ENCODE measurements at regions not wholly inside any gene's neighbourhood (a gene's known extent, or its start where the extent isn't known, plus 50 kb on each side); places are given as distances from the start of the nearest gene placed in this dataset.

- H3K4me3 ChIP-seq (ENCODE audit: low read depth, low read length) = no peak overlapping the region
- DNase-seq (ENCODE audit: low read depth) = no peak
- no peak for TF ChIP-seq CTCF (IDR thresholded peaks at IDR 0.05; ENCODE audit: insufficient read depth, low read length)
Measured at GRCh38 chr2:144215207-144215606, 304.7 kb downstream of the ZEB2 start.

- no peak overlapping the region for H3K4me3 ChIP-seq (ENCODE audit: low read depth, low read length)
- no peak for DNase-seq (ENCODE audit: low read depth)
- no peak for TF ChIP-seq CTCF (IDR thresholded peaks at IDR 0.05; ENCODE audit: insufficient read depth, low read length)
Measured at GRCh38 chr2:144213797-144214196, 306.1 kb downstream of the ZEB2 start.

- no peak for DNase-seq (ENCODE audit: low read depth)
- no peak overlapping the region for H3K4me3 ChIP-seq (ENCODE audit: low read depth, low read length)
- no peak for TF ChIP-seq CTCF (IDR thresholded peaks at IDR 0.05; ENCODE audit: insufficient read depth, low read length)
Measured at GRCh38 chr2:144211826-144212225, 308.1 kb downstream of the ZEB2 start.

GRCh38 chr2:144211065-144211464 is 308.9 kb downstream of the ZEB2 start:
- no peak overlapping the region for H3K4me3 ChIP-seq (ENCODE audit: low read depth, low read length)
- no peak for DNase-seq (ENCODE audit: low read depth)
- no peak for TF ChIP-seq CTCF (IDR thresholded peaks at IDR 0.05; ENCODE audit: insufficient read depth, low read length)

- no peak for DNase-seq (ENCODE audit: low read depth)
- TF ChIP-seq CTCF (IDR thresholded peaks at IDR 0.05; ENCODE audit: insufficient read depth, low read length) = no peak
- H3K4me3 ChIP-seq (ENCODE audit: low read depth, low read length) = no peak overlapping the region
Measured at GRCh38 chr2:144210076-144210475, 309.8 kb downstream of the ZEB2 start.

- no peak overlapping the region for H3K4me3 ChIP-seq (ENCODE audit: low read depth, low read length)
- DNase-seq (ENCODE audit: low read depth) = no peak
- no peak for TF ChIP-seq CTCF (IDR thresholded peaks at IDR 0.05; ENCODE audit: insufficient read depth, low read length)
Measured at GRCh38 chr2:144208924-144209323, 311.0 kb downstream of the ZEB2 start.

- TF ChIP-seq CTCF (IDR thresholded peaks at IDR 0.05; ENCODE audit: insufficient read depth, low read length) = no peak
- no peak overlapping the region for H3K4me3 ChIP-seq (ENCODE audit: low read depth, low read length)
- no peak for DNase-seq (ENCODE audit: low read depth)
Measured at GRCh38 chr2:144206019-144206418, 313.9 kb downstream of the ZEB2 start.
